NCI-H82 treated with DMSO at 0.1 percent for 48 hours (cell line): ENCODE measurements at regions not wholly inside any gene's neighbourhood (a gene's known extent, or its start where the extent isn't known, plus 50 kb on each side); places are given as distances from the start of the nearest gene placed in this dataset.
"Not testable (repeated sequence)": the region's sequence is repeated elsewhere in the genome, so short reads cannot be mapped to it uniquely, and the experiment has no call there.

ENCODE experiments used
- DNase-seq: peaks from one replicate; lab custom pipeline; 2025; ENCODE audit not compliant: unreplicated experiment; lab: John Stamatoyannopoulos, UW

DNA sequence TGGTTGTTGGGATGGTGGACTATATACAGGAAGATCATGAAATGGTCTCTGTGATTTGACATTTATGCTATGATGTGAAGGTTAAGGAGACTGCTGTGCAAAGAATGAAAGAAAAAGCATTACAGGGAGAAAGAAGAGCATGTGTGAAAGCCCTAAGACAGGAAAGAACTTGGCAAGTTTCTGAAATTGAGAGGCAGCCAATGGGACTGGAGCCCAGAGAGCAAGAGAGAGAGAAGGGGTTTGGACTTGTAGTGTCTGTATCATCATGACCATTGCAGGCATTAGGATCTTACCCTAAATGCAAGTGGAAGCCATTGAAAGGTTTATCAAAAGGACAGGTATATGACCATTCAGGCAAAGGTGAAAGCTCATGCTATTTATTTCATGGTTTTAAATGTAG is 147.1 kb downstream of the NAA11 start:
- no peak for DNase-seq

DNA sequence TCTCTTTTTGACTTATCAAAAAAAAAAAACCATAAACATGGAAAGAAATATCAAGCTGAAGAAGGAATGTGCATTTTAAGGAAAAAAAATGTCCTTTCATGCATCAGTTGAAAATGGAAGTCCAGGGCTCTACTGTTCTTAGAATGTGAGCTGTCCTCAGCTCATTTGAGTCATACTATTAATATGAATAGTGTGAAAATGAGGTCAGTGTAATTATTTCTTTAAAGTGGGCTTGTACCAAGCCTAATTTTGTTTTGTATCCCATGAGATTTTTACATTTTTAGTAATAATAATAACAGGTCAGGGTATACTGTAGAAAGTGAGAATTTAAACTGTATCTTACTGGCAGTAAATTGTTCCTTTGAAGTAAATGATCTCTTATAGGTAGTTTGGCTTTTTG is 148.5 kb downstream of the NAA11 start:
- no peak for DNase-seq

DNA sequence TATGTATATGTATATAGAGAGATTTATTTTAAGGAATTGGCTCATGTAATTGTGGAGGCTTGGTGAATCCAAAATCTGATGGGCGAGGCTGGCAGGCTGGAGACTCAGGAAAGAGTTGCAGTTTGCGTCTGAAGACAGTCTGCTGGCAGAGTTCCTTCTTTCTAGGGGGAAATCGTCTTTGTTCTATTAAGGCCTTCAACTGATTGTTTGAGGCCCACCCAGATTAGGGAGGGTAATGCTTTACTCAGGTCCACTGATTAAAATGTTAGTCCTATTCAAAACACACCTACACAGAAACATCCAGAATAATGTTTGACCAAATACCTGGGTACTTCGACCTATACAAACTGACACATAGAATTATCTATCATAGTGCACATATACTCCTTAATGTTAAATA is 149.5 kb downstream of the NAA11 start:
- DNase-seq = no peak

DNA sequence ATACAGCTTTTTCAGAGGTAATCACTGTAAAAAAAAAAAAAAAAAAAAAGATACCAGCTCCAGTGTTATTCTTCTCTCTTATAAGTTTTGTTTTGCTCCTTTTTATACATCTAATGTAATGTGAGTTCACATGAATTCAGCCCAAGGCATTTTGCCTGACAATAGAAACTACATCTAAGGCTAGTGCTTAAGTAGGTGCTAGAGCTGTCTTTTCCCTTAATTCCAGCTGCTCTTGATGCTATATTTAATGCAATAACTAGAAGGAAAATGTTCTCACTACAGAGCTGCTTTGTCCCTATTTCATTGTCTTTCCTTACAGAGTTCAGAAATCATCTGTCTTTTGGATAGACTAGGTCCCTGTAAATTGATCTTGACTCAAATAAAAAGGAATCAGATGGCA is 150.1 kb downstream of the NAA11 start:
- DNase-seq = no peak

DNA sequence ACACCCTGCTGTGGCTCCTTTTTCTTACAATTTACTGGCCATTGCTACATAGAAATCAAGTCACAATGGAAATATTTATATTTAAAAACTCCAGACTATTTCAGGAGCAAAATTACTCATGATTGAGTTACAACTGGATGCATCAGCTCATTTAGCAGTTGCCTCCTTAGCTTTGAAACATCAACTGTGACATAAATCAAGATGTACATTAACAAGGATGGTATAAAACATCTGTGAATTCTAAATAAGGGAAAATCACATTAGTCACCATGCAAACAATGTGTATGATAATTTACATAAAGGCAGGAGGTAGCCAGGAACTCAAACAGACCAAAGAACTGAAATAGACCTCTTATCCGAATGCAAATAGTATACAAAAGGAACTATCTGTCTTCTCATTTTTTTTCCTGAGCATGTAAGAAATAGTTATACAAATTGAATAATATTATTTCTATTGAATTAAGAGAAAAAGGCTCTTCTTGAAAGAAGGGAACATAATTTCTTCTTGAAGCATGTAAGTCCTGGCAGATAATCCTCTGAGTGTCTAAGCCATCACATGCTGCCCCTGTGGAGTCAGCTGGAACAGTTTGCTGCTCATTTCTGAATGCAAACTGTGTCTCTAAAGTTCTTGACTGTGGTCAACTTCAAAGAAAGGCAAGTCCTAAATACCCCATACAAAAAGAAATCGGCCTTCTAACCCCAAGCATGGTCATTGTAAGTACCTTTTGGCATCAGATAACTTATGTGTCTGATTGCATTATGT is 151.2 kb downstream of the NAA11 start:
- DNase-seq = no peak

DNA sequence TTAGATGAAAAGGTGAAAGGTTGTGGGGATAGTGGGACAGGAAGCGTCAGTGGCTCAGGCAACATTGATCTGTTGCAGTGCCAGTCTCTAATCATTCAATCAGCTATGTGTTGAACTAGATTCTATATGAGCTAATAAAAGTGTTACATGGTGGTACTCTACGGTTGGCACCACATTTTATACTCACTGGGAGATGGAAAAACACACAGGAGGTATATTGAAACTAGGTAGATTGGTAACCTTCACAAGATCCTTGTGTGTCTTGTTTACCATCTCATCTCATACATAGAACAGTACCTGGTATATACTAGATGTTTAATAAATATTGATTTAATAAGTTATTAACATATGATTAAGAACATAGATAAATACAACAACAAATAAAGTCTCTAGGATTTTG is 152.7 kb downstream of the NAA11 start:
- DNase-seq = no peak

DNA sequence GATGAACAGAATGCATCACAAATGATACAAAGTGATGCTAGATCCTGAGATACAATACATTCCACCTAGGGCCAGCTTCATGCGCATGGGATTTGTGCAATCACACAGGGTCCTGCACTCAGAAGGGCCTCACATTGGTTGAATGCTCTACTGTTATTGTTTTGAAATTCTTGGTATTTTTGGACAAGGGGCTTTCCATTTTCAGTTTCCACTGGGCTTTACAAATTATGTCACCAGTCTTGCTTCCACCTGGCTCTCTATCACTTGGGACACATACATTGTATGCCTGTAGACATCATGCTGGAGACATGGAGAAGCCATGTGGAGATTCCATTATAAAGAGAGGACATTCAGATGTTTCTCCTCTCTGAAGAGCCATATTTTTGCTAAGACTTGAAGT is 155.8 kb downstream of the NAA11 start:
- no peak for DNase-seq

DNA sequence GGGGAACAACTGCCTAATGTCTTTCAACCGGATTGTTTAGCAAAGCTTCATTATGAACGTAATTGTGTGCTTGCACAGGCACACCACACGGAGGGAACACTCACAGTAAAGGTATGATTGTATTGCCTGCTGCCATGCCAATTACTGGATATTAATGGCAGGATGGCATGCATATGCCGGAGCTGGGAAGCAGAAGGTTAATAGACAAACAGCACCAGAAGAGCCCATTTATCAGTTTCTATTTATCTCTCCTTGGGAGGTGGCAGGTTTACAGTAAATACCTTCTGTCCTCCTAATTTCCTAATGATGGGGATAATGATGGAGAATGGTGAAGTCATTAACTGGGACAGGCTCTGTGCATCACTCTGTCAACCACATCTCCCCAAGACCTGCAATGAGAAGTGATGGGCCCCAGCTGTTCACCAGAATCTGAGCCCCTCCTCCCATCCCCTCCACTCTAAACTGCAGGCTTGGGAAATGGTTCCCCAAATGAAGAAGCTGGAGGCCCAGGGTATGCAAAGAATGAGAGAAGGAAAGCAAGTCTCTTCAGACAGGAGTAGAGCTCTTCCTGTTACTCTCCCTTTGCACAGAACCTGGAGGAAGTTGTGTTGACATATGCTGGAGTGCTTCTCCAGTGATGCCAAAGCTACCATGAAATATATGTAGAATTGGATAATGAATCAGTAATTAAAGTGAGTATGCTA is 160.8 kb downstream of the NAA11 start:
- DNase-seq = peak; percentile 31

DNA sequence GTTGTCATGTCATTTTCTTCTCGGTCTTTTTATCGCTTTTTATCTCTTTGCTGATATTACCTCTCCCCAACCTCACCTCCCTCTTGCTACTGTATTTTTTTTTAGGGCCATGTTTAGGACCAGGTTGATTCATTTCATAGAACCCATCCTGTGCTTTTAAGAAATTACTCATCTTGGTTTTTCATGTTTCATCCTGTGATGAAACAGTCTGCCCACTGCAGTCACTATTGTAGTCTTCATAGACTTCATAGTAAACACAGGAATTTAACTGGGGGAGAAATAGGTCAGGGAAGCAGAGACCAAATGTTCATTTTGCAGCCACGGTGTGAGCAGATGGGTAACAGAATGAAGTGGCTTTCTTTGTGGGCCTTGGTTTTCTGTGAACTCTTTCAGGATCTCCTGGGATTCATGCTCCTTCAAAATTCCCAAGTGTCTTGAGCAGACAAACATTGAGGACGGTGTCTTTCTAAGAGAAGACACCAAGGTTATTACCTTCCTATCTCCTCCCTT is 161.8 kb downstream of the NAA11 start:
- DNase-seq = no peak

DNA sequence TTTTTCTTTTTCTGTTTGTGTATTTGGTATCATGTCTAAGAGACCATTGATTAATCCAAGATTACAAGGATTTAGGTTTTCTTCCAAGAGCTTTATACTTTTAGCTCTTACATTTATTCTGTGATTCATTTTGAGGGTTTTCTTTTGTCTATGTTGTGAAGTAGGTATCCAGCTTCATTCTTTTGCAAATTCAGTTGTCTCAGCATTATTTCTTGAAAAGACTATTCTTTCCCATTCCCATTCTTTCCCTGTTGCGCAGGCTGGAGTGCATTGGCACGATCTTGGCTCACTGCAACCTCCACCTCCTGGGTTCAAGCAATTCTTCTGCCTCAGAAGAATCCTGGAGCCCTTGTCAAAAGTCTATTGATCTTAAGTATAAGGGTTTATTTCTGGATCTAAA is 164.9 kb downstream of the NAA11 start:
- DNase-seq = no peak

DNA sequence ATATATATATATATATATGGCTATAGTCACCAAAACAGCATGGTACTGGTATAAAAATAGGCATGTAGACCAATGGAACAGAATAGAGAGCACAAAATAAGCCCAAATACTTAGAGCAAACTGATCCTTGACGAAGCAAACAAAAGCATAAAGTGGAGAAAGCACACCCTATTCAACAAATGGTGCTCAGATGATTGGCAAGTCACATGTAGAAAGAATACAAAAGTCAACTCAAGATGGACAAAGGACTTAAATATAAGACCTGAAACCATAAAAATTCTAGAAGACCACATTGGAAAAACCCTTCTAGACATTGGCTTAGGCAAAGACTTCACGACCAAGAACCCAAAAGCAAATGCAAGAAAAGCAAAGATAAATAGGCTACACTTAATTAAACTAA is 167.2 kb downstream of the NAA11 start:
- DNase-seq = not testable (repeated sequence)

DNA sequence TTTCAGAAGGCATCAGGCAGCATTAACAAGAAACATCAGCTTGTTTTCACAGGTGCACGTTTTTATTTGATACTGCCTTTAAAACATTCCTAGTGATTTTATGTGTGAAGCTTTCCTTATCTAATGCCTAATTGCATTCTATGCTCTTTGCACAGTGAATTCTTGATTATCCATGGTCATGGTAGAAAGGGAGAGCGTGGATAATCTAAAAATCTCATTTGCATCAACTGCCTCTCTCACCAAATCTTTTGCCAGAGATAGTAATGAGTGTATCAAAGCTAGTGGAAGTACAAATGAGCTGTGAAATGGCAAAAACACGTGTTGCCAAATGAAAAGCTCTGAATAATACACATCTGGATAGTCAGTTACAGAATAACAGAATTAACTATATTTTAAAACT is 170.5 kb downstream of the NAA11 start:
- DNase-seq = no peak

DNA sequence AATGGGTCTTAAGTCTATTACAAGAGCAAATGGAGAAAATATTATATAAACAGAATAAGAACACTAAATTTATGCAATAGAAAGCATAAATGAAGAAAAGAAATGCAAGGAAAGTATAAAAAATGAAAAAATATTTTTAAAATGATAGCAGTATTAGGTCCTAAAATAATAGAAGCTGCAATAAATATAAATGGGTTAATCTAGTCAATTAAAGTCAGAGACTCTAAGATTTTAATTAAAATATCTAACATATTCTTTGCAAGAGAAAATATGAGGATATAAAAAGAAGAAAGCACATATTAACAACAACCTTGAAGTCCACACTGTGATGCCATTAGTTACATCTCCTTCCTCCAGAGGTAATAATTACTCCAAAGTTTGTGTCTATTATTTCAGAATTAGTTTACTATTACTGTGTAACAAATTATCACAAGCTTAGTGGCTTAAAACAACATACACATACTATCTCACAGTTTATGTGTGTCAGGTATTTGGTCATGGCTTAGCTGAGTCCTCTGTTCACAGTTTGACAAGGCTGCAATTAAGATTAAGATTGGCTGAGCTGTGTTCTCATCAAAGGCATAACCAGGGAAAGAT is 174.9 kb downstream of the NAA11 start:
- DNase-seq = no peak

DNA sequence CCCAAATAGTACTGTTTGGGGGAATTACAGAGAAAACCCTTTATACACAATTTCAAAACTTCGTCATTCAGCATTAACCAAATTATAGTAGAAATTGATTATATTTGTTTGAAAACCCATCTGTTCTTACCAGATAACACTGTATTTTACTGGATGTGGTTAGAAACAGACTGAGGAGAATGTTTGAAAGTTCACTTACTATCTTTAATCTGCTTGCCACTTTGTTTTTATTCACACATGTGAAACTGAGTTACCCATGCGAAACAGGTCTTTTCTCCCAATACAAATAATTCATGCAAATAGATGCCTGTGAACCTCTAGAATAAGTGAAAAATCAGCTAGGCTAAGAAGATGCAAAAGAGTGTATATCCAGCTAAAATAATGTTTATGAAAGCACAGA is 177.5 kb downstream of the NAA11 start:
- DNase-seq = no peak

DNA sequence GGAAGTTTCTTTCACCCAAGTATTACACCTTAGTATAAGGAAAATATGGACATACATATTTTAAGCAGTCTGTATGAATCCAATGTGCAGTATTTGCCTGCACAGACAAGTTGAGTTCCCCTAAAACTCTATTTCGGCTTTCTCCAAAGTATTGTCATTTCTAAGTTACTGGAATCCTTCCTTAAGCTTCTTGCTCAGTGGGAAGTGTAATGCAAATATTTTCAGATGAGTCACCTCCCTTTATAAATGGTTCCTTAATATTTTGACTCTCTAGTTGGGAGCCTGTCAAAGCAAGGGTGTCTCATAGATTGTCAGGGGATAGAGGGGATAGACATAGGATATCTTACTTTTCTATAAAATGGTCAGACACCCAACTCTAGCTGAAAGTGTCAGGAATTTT is 178.6 kb downstream of the NAA11 start:
- DNase-seq = no peak

DNA sequence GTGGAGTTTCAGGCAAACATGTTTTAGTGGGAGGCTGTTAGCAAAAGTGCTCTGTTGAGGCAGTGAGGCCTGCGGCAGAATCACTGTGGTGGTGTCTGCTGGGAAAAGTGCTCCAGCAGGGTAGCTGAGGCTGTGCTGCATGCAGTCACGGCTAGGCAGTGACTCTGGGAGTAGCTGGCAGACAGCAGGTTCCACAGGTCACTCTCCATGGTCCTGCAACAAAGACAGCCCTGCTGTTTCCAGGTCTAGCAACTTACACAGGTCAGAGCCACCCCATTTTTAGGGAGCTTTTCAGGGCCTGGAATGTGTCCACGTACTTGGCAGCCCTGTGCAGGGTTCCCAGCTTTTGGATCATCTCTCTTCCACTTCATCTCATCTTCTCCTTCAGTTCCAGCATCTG is 184.3 kb downstream of the NAA11 start:
- no peak for DNase-seq

DNA sequence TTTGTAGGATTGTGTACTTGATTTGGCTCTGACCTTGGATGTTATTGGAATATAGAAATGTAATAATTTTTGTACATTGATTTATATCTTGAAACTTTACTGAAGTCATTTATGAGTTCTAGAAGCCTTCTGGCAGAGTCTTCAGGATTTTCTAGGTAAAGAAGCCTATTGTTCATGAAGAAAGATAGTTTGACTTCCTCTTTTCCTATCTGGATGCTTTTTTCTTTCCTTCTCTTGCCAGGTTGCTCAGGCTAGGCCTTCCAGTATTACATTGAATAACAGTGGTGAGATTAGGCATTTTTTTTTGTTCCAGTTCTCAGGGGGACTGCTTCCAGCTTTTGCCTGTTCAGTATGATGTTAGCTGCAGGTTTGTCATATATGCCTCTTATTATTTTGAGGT is 191.1 kb downstream of the NAA11 start:
- DNase-seq = no peak

DNA sequence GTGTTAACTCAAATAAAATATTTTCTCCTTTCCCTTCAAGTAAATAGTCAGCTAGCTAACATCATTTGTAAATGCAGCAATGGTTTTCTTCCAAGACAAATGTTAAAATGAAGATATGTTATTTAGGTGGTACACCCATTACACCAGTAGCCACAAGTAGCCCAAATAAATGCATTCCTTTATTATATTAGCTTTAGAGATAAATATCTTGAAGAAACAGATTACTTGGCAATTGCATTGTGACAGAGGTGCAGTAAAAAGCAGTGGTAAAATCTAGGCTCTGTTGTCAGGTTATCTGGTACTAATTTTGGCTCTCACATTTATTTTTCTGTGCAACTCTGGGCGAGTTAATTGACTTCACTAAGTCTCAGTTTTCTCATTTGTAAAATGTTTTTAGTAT is 193.0 kb downstream of the NAA11 start:
- DNase-seq = no peak

DNA sequence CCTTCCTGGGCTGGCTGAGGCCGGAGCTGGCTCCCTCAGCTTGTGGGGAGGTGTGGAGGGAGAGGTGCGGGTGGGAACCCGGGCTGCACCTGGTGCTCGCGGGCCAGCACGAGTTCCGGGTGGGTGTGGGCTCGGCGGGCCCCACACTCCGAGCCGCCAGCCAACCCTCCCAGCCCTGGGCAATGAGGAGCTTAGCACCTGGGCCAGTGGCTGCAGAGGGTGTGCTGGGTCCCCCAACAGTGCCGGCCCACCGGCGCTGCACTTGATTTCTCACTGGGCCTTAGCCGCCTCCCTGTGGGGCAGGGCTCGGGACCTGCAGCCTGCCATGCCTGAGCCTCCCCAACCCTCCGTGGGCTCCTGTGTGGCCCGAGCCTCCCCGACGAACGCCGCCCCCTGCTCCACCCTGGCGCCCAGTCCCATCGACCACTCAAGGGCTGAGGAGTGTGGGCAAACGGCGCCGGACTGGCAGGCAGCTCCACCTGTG is 182.7 kb upstream of the PAQR3 start:
- no peak for DNase-seq

DNA sequence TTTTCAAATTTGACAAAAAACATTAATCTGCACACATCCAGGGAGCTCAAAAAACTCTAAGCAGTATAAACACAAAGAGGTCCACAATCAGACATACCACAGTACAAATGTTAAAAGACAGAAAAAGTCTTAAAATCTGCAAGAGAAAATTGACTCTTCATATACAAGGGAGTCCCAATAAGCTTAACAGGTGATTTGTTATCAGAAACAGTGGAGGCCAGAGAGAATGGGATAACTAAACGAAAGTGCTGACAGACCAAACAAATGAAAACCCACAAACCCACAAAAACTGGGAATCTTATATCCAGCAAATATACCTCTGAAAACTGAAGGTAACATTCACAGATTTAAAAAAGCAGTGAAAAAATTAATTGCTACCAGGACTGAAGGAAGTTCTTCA is 182.0 kb upstream of the PAQR3 start:
- DNase-seq = no peak

DNA sequence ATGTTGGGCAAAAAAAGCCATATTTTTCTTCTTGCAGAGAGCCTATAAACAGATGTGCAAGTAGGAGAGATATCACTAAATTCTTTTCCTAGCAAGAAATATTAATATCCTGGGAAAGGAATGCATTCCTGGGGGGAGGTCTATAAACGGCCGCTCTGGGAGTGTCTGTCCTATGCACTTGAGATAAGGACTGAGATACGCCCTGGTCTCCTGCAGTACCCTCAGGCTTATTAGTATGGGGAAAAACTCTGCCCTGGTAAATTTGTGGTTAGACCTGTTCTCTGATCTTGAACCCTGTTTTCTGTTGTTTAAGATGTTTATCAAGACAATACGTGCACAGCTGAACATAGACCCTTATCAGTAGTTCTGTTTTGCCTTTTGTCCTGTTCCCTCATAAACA is 177.8 kb upstream of the PAQR3 start:
- not testable (repeated sequence) for DNase-seq

DNA sequence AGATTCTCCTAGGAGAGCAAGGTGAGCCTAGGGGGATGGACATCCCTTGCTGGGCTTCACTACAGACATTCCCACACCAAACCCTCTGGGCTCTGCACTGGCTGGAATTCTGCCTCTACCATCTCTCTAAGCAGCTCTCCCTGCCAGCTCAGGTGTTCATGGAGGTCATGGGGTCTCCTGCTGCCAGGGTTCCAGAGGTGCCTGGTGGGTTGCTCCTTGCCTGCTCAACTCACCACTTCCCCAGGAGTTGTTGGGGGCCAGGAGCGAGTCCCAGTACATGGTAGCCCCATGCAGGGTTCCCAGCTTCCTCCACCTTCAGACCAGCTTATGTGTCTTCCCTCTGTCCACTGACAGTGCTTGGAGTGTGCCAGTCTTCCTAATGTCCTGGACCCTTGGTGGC is 167.8 kb upstream of the PAQR3 start:
- no peak for DNase-seq
